ENCODE measurements at regions not wholly inside any gene's neighbourhood (a gene's known extent, or its start where the extent isn't known, plus 50 kb on each side); places are given as distances from the start of the nearest gene placed in this dataset.

DNA sequence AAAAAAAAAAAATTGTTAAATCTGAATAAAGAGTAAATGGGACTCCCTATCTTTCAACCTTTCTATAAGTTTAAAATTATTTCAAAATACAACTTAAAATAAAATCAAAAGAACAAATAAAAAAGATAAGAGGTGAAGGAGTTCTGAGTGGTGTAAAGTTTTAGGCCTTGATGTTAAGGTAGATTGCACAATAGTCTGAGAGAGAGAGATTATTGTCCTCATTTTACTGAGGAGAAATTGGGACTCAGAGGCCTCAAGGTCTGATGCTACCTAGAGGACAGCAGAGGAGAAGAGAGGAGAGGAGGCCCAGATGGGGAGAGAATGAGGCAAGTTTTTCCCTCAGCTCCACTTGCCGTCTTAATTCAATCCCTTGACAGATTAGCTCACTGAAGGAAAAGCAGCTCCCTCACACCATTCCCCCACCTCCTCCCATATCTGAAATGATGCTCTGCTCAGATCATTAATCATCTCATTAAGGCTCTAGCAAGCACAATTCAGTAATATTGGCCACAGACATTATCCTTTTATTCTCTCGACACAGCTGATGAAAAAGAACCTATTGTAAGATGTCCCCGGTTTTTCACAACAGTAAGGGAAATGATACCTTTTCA is 106.3 kb upstream of the PTPN13 start:
- Mint-ChIP-seq H3K27me3 (ENCODE audit: low read depth) (no peaks in the 10 kb centered on the region), H3K9me3 (peaks cover 5% of the 10 kb centered on the region), H3K36me3 (ENCODE audit: low read depth) (peaks cover 18% of the 10 kb centered on the region), H3K4me1 (peaks cover 35% of the 10 kb centered on the region), H3K4me3 (no peak overlapping the region), H3K27ac (ENCODE audit: unreplicated experiment) (no peak overlapping the region)
- no peak for TF ChIP-seq CTCF (conservative IDR thresholded peaks at IDR 0.05)
- no peak for DNase-seq (ENCODE audit: low read depth, low spot score)

DNA sequence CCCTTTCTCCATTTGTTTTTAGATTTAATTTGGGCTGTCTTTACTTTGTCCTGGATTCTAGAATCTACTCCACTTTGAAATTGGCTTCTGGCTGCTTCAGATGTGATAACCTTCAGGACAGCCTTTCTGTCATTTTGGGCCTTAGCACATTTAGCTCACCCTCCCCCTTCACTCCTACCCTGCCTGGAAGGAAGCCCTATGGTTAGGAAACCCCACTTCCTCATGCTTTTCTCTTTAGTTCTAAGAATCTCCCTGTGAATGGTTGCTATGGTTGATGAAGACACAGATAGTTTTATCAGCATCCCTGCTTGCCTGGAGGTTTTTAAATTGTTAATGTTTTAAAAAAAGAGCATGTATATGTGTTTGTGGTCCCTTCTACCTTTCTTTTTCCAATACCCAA is 100.7 kb upstream of the PTPN13 start:
- peaks cover 24% of the 10 kb centered on the region for H3K4me1 Mint-ChIP-seq
- DNase-seq (ENCODE audit: low read depth, low spot score): no peak
- TF ChIP-seq CTCF (conservative IDR thresholded peaks at IDR 0.05): no peak
- H3K36me3 Mint-ChIP-seq (ENCODE audit: low read depth): peaks cover 6% of the 10 kb centered on the region
- no peaks in the 10 kb centered on the region for H3K27me3 Mint-ChIP-seq (ENCODE audit: low read depth)
- H3K4me3 Mint-ChIP-seq: no peak overlapping the region
- H3K9me3 Mint-ChIP-seq: peaks cover 3% of the 10 kb centered on the region
- H3K27ac Mint-ChIP-seq (ENCODE audit: unreplicated experiment): no peak overlapping the region

GRCh38 chr4:86496094-86497080 is 97.7 kb upstream of the PTPN13 start:
- no peak overlapping the region for H3K4me3 Mint-ChIP-seq
- peak; percentile 28 for DNase-seq (ENCODE audit: low read depth, low spot score)
- H3K27me3 Mint-ChIP-seq (ENCODE audit: low read depth): no peaks in the 10 kb centered on the region
- H3K9me3 Mint-ChIP-seq: no peaks in the 10 kb centered on the region
- no peaks in the 10 kb centered on the region for H3K36me3 Mint-ChIP-seq (ENCODE audit: low read depth)
- peak overlapping the region; percentile 45 for H3K27ac Mint-ChIP-seq (ENCODE audit: unreplicated experiment)
- H3K4me1 Mint-ChIP-seq: peaks cover 20% of the 10 kb centered on the region
- peak; percentile 99 for TF ChIP-seq CTCF (conservative IDR thresholded peaks at IDR 0.05)

GRCh38 chr4:86497131-86497530 is 97.0 kb upstream of the PTPN13 start:
- no peak overlapping the region for H3K4me3 Mint-ChIP-seq
- H3K9me3 Mint-ChIP-seq: no peaks in the 10 kb centered on the region
- peaks cover 20% of the 10 kb centered on the region for H3K4me1 Mint-ChIP-seq
- H3K36me3 Mint-ChIP-seq (ENCODE audit: low read depth): no peaks in the 10 kb centered on the region
- no peak for DNase-seq (ENCODE audit: low read depth, low spot score)
- no peak for TF ChIP-seq CTCF (conservative IDR thresholded peaks at IDR 0.05)
- no peaks in the 10 kb centered on the region for H3K27me3 Mint-ChIP-seq (ENCODE audit: low read depth)
- no peak overlapping the region for H3K27ac Mint-ChIP-seq (ENCODE audit: unreplicated experiment)

GRCh38 chr4:86497980-86498862 is 95.9 kb upstream of the PTPN13 start:
- Mint-ChIP-seq H3K4me1 (peaks cover 20% of the 10 kb centered on the region), H3K9me3 (no peaks in the 10 kb centered on the region), H3K27me3 (ENCODE audit: low read depth) (no peaks in the 10 kb centered on the region), H3K27ac (ENCODE audit: unreplicated experiment) (no peak overlapping the region), H3K36me3 (ENCODE audit: low read depth) (no peaks in the 10 kb centered on the region), H3K4me3 (no peak overlapping the region)
- DNase-seq (ENCODE audit: low read depth, low spot score): no peak
- peak; percentile 95 for TF ChIP-seq CTCF (conservative IDR thresholded peaks at IDR 0.05)
